Small intestine (tissue), 7 donors: ENCODE measurements at regions not wholly inside any gene's neighbourhood (a gene's known extent, or its start where the extent isn't known, plus 50 kb on each side); places are given as distances from the start of the nearest gene placed in this dataset.

Experiments
- DNase-seq, 2 donors: peaks; one replicate each; pipeline versions ENCODE4 v3.0.0 to v3.0.0-alpha.2; 2013
- FAIRE-seq: peaks from 2 replicates; lab custom pipeline; 2012; peaks lifted over from hg19 to GRCh38; lab: Jason Lieb, UNC
- H3K27ac ChIP-seq, 3 donors: one replicate each; pipeline ENCODE4 v1.5.1; 2013; ENCODE audit warnings: low read length in 2 of 3, mild to moderate bottlenecking in 2 of 3, control low read depth in 1 of 3, inconsistent platforms in 1 of 3, low read depth in 1 of 3, moderate library complexity in 1 of 3
- H3K27me3 ChIP-seq, 3 donors: one replicate each; pipeline ENCODE4 v1.6.1; 2013; ENCODE audit warnings: low read length in 3 of 3, inconsistent platforms in 1 of 3; ENCODE audit not compliant: control insufficient read depth in 3 of 3, insufficient read depth in 3 of 3
- H3K36me3 ChIP-seq, 3 donors: one replicate each; pipeline ENCODE4 v1.6.1; 2013; ENCODE audit warnings: low read length in 3 of 3, inconsistent platforms in 1 of 3, low read depth in 1 of 3, mild to moderate bottlenecking in 1 of 3, moderate library complexity in 1 of 3; ENCODE audit not compliant: control insufficient read depth in 3 of 3, insufficient read depth in 2 of 3
- H3K4me1 ChIP-seq, 3 donors: one replicate each; pipeline ENCODE4 v1.6.1; 2013; ENCODE audit warnings: low read length in 2 of 3, inconsistent platforms in 1 of 3, low read depth in 1 of 3, mild to moderate bottlenecking in 1 of 3, moderate library complexity in 1 of 3; ENCODE audit not compliant: control insufficient read depth in 3 of 3, insufficient read depth in 2 of 3
- H3K4me3 ChIP-seq, 3 donors: one replicate each; pipeline ENCODE4 v1.5.1; 2013; ENCODE audit warnings: low read length in 3 of 3, control low read depth in 1 of 3, inconsistent platforms in 1 of 3, low read depth in 1 of 3, mild to moderate bottlenecking in 1 of 3, moderate library complexity in 1 of 3
- H3K9me3 ChIP-seq, 2 donors: one replicate each; pipeline ENCODE4 v1.6.1; 2013; ENCODE audit warnings: low read depth in 1 of 2, low read length in 1 of 2; ENCODE audit not compliant: control insufficient read depth in 2 of 2, insufficient read depth in 1 of 2
- WGBS, 3 donors: extraction: QIAGEN DNeasy Blood & Tissue Kit; methylation state at CpG; one replicate each; pipeline ENCODE4 v1.1.7; 2013; 5-methylcytosine and 5-hydroxymethylcytosine counted together
- donor health status: healthy with polysubstance abuse.
- donor health status: control.
- donor health status: control.
- donor health status: Bipolar disorder and iron deficiency.
- donor health status: healthy.

DNA sequence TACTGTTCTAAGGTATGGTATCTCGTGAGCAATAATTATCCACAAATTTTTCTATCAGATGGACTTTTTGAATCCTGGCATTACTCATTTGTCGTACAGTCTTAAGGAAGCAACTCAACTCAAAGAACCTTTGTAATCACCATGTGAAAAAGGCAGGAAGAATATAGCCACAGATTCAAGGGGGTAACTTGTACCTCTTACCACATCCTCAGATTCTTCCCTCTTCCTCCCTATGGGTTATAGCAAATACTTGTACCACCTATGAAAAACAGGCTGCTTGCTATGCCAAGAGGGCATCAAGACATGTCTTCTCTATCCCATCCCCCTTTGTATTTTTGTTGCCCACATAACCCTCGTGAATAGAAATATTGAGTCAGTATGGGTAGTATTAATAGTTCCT, 616.6 kb upstream of the USP24 start:
- Histone ChIP-seq H3K36me3 (no peaks in the 10 kb centered on the region), H3K4me1 (no peaks in the 10 kb centered on the region), H3K4me3 (no peak overlapping the region), H3K27me3 (no peaks in the 10 kb centered on the region), H3K27ac (no peak overlapping the region), H3K9me3 (no peaks in the 10 kb centered on the region)
- FAIRE-seq (no peak), DNase-seq (no peak)
- WGBS, 3 donors = 64 to 79% (median 67%) methylated on average over 3 of the region's 3 CpGs

DNA sequence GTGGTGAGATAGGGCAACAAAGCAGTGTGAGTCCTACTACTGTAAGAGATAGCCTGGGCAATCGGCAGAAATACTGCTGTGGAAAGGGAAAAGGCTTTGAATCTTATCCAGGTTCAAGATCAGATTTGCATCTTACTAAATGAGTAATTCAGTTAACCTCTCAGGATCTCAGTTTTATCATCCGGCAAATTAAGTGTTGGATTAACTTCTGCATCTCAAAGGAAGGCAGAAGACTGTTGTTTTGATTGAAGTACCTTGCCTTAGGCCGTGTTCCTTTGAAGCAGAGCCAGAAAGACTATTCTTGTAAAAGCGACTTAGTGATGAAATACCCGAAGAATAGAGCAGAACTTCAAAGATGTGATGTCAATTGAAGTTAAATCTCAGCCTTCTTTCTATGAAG, 612.9 kb upstream of the USP24 start:
- WGBS, 3 donors = 68 to 85% (median 84%) methylated on average over 5 of the region's 5 CpGs
- Histone ChIP-seq H3K27ac (peak overlapping the region in 1 of 3 donors; percentile 19), H3K36me3 (no peaks in the 10 kb centered on the region), H3K4me3 (no peak overlapping the region), H3K27me3 (no peaks in the 10 kb centered on the region), H3K9me3 (no peaks in the 10 kb centered on the region), H3K4me1 (peaks cover 0 to 8% (median 0%) of the 10 kb centered on the region in 3 donors)
- no peak for DNase-seq
- FAIRE-seq = no peak

DNA sequence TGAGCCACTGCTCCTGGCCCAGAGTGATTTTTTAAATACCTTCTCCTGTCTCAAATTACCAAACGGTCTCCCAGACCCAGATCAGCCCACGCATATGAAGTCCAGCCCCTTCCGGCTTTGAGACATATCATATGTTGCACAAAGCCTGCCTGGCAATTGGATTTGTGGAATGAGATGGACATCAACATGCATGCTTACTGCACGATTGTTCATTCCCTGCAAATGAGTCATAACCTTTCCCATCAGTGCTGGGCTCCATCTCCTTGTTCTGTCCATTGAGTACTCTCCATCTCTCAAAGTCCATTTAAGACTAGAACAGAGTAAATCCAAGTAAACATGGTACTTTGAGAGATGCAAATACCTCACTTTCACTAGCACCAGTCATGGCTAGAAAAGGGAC, 612.2 kb upstream of the USP24 start:
- 65 to 76% (median 71%) methylated on average over 4 of the region's 4 CpGs for WGBS, 3 donors
- DNase-seq = peak in 1 of 2 donors; percentile 5
- H3K27ac ChIP-seq = no peak overlapping the region

DNA sequence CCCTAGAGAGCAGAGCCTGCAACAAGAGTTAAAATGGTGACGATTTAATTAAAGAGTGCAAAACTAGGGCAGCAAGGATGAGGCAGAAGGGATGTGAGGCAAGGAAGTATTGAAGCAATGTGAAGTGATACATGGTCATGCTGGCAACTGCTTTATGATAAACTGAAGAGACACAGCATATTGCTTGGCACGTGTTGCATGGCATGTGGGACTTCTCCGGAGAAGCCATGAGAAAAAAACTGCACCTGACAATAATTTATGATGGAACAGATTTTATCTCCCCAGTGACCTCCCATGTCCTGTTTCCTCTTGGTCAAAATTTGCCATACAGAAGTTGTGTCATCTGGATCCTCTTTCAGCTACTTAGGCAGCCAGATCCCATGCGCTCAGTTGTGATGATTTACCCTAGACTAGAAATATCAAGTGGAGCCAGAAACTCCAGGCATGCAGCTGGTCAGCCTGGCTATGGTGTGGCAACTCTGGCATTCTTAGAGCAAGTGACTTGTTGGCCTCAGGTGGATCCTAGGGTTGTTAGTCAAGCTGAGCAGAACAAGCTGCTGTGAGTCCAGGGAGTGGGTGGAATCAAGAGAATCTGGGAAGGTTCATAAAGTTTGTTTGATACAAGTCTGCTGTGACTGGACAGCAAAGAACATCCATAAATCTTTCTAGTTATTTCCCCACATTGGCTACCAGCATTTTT, 611.4 kb upstream of the USP24 start:
- no peaks in the 10 kb centered on the region for H3K9me3 ChIP-seq
- H3K4me3 ChIP-seq = no peak overlapping the region
- DNase-seq (no peak), FAIRE-seq (no peak)
- H3K4me1 ChIP-seq = peaks cover 0 to 15% (median 0%) of the 10 kb centered on the region in 3 donors
- WGBS, 3 donors = 53 to 72% (median 63%) methylated on average over 4 of the region's 4 CpGs
- H3K27ac ChIP-seq = no peak overlapping the region
- no peaks in the 10 kb centered on the region for H3K27me3 ChIP-seq
- H3K36me3 ChIP-seq = no peaks in the 10 kb centered on the region

More for the DNA sequence above, 612.2 kb upstream of the USP24 start:
- H3K4me3 ChIP-seq = no peak overlapping the region
- H3K27me3 ChIP-seq = no peaks in the 10 kb centered on the region
- peaks cover 0 to 12% (median 0%) of the 10 kb centered on the region in 3 donors for H3K4me1 ChIP-seq
- H3K9me3 ChIP-seq = no peaks in the 10 kb centered on the region
- no peak for FAIRE-seq
- H3K36me3 ChIP-seq = no peaks in the 10 kb centered on the region

DNA sequence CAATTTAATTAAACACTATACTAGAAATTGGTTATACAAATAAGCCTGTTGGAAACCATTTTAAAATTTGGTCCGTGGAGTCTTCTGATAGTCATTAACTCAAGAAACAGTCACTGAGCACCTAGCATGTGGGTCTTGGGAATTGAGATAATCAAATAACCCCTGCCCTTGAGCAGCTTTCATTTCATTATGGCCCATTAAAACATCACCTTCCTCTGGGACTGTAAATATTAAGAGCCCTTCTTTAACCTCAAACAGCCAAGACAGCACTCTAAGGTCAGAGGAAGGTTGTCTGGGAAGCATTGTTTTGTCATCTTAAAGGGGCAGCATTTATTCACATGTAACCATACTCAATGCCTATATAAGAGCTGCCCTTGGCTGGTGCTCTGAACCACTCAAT, 610.3 kb upstream of the USP24 start:
- no peak overlapping the region for H3K4me3 ChIP-seq
- peaks cover 0 to 15% (median 0%) of the 10 kb centered on the region in 3 donors for H3K4me1 ChIP-seq
- no peaks in the 10 kb centered on the region for H3K27me3 ChIP-seq
- no peak for FAIRE-seq
- no peak overlapping the region for H3K27ac ChIP-seq
- DNase-seq = no peak
- WGBS, 3 donors = 63 to 69% (median 65%) methylated on average over 1 of the region's 1 CpG
- H3K9me3 ChIP-seq = no peaks in the 10 kb centered on the region
- no peaks in the 10 kb centered on the region for H3K36me3 ChIP-seq

DNA sequence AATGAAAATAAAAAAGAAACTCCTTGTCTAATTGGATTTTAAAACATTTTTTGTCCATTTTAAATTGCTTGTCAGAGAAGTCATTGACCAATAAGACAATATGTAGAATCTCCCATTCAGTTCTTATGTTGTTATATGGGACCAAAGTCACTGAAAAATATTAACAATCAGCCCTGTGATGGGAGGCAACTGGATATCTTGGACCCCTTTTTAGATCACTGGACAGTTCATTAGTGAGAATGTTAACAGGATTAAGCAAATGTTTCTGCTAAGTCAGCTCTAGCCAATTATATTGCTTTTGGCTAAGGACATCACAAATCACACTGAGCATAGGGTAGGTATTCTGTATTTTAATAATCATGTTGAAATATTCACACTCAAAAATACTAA, 609.1 kb upstream of the USP24 start:
- FAIRE-seq (no peak), DNase-seq (no peak)
- no peaks in the 10 kb centered on the region for H3K36me3 ChIP-seq
- peaks cover 0 to 15% (median 0%) of the 10 kb centered on the region in 3 donors for H3K4me1 ChIP-seq
- peak overlapping the region in 1 of 3 donors; percentile 84 for H3K27ac ChIP-seq
- no peak overlapping the region for H3K4me3 ChIP-seq
- H3K9me3 ChIP-seq = no peaks in the 10 kb centered on the region
- H3K27me3 ChIP-seq = no peaks in the 10 kb centered on the region

DNA sequence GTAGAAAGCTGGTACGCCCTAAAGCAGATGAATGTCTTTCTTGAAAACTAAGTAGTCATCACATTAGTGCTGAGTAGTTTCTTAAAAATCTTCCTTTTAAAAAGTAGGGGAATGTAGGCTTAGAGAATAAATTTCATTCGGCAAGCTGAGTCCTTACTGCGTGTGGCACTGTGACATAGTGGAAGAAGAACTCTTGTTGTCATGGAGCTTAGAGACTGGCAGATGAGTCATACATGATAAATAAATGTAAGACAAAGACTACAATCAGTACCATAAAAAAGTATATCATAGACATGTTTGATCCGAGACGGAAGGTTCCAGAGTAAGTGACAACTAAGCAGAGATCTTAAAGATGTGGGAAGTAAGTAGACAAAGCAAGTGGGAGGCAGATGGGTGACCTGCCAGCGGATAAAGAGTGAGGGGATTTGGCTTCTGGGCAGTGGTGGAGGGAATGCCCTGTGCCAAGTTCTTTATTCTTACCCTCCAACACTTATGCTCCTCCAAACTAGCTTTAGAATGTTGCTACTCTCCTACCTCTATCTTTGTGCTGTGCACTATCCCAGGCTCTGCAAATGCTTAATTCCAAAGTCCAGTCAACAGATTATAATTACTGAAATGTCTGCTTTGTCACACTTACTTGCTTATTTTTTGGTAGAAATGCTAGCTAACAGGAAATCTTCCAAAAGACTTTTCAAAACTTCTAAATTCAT, 608.5 kb upstream of the USP24 start:
- FAIRE-seq (no peak), DNase-seq (peak in 1 of 2 donors; percentile 43)
- H3K27ac ChIP-seq = peak overlapping the region in 1 of 3 donors; percentile 84
- no peaks in the 10 kb centered on the region for H3K27me3 ChIP-seq
- peaks cover 0 to 15% (median 0%) of the 10 kb centered on the region in 3 donors for H3K4me1 ChIP-seq
- H3K36me3 ChIP-seq = no peaks in the 10 kb centered on the region
- H3K9me3 ChIP-seq = no peaks in the 10 kb centered on the region
- H3K4me3 ChIP-seq = no peak overlapping the region
- 65 to 77% (median 72%) methylated on average over 6 of the region's 6 CpGs for WGBS, 3 donors

DNA sequence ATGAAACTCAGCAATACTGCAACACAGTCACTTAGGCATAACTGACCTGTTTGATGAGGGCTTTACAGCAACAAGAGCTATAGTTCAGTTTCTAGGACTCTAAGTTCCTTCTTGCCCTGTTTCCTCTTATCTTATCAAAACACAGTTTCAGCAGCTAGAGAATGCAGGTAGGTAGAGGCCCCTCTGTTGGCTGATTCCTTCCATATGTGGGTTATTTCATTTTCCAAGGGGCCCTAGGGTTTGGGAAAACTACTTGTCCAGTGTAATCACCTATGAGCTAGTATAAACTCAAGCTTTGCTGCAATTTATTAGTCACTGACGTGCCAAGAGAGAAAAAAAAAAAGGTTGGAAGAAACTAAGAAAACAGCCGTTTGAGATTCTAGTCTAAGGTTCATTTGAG, 607.7 kb upstream of the USP24 start:
- no peaks in the 10 kb centered on the region for H3K27me3 ChIP-seq
- peaks cover 0 to 15% (median 0%) of the 10 kb centered on the region in 3 donors for H3K4me1 ChIP-seq
- H3K9me3 ChIP-seq = no peaks in the 10 kb centered on the region
- no peak overlapping the region for H3K4me3 ChIP-seq
- H3K27ac ChIP-seq = peak overlapping the region in 1 of 3 donors; percentile 84
- FAIRE-seq = no peak
- DNase-seq = peak in 1 of 2 donors; percentile 77
- no peaks in the 10 kb centered on the region for H3K36me3 ChIP-seq
- WGBS, 3 donors = 46 to 75% (median 68%) methylated on average over 2 of the region's 2 CpGs
